ENCODE measurements at regions not wholly inside any gene's neighbourhood (a gene's known extent, or its start where the extent isn't known, plus 50 kb on each side); places are given as distances from the start of the nearest gene placed in this dataset.
"Not testable (repeated sequence)": the region's sequence is repeated elsewhere in the genome, so short reads cannot be mapped to it uniquely, and the experiment has no call there.

DNA sequence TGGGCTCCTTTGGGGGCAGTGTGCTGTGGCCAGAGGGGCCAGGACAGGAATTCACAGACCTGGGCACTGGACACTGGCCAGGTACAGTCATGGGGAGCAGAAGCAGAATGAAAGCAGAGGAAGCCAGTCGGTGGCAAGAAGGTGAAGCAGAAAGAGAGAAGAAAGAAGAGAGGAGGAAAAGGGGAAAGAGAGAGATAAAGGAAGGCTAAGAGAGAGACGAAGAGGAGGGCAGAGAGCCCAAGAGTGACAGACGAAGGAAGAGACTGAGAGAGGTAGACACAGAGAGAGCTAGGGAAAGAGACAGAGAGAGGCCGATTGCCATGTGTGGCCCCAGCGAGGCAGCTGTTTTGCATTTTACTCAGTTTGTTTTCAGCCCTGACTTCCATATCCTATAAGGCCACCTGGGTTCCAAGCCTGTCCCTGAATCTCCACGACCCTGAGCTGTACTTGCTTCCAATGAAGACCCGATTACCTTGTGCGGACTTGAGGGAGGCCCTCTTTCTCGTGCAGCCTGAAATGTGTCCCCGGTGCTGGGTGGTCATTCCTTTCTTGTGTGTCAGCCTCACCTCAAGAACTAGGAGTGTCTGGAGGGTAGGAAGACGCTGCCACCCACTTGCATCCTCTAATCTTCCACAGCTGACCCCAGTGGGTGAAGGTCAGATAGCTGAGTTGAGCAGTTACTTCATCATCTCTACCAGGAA, 73.9 kb downstream of the LSM3 start:
- DNase-seq (ENCODE audit: low read depth) = no peak

DNA sequence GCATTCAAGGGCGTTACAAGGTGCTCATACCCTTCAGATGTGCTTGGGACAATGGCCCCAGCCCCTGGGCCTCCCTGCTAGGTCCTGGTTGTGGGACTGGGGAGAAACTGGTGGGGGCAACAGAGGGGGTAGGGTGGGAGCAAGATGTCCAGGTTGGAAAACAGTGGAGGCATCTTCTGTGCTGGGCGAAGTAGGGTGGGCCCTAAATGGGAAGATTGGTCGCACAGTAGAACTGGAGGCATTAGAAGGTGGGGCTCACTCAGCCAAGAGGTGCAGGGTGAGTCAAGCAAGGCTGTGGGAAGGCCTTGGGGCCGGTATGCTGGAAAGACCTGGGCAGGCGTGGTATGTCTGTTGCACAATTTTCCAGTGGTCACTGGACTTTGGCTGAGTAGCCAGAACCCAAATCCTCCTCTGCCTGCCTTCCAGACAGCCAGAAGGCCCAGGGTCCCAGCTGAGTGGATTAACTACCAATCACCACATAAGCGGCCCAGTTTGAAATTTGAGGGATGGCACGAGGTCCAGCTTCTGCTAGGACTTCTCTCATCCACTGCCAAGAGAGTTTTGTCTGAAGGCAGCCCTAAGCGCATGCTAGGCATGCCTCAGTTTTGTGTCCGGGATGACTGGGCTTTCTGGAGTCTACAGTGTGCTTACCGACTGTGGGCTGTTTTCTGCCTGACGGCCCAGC, 74.5 kb downstream of the LSM3 start:
- no peak for DNase-seq (ENCODE audit: low read depth)

DNA sequence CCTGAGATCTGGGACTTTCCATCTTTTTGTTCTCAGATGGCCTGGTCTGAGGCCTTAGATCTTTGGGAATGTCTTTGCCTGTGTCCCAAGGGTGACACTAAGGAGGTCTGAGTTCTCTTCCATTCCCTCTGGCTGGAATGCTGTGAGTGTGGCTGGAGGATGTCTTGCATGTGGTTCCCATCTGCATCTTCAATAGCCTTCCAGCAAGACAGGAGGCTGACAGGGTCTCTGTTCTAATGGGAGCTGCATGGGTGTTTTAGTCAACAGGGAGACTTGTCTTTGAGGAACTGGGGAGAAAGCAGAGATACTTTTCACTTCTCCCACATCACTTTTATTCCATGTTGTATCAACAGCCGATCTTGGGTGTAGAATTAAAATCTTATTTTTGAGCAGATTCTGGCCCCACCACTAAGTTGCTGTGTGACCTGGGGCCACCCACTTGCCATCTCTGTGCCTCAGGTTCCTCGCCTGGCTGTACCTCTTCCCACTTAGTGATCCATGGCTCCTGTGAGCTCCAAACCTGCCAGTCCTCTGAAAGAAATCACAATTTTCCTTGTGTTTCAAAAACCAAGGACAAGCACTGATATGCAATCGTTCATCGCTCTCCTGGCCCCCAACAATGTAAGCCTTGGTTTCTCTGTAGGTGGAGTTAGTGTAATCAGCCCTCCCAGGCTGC, 75.2 kb downstream of the LSM3 start:
- no peak for DNase-seq (ENCODE audit: low read depth)

DNA sequence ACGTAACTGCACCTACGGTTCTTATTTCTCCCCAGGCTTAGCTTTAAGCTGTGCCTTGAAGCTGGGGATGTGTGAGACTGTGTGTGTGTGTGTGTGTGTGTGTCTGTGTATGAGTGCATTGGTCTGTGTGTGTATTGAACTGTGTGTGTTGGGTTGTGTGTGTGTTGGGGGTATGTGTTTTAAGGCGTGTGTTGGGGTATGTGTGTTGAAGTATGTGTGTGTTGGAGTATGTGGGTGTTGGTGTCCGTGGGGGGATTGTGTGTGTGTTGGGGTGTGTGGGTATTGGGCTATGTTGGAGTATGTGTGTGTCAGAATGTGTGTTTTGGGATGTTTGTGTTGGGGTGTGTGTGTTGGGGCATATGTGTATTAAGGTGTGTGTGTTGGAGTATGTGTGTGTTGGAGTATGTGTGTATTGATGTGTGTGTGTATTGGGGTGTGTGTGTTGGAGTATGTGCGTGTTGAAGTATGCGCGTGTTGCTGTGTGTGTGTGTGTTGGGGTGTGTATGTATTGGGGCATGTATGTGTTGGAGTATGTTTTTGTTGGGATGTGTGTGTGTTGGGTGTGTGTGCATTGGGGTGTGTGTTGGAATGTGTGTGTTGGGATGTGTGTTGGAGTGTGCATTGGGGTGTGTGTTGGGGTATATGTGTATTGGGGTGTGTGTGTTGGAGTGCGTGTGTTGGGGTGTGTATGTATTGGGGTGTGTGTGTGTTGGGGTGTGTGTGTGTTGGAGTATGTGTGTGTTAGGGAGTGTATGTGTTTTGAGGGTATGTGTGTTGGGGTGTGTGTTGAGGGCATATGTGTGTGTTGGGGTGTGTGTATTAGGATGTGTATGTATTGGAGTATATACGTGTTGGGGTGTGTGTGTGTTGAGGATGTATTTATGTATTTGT, 76.4 kb downstream of the LSM3 start:
- no peak for DNase-seq (ENCODE audit: low read depth)

DNA sequence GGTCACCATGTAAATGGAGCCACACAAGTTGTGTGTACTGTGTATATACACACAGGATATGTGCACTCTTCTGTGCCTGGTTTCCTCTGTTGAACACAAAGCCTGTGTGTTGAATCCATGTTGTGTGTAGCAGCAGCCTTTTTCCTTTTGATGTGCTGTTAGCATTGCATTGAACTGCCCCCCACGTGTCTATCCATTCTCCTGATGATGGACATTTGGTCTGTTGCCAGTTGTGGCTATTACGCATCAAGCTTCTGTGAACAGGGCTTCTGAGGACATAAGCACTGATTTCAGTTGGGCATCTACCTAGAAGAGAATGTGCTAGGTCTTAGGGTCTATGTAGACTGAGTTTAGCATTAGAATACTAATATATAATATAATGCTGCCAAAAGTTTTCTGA, 77.4 kb downstream of the LSM3 start:
- no peak for DNase-seq (ENCODE audit: low read depth)

DNA sequence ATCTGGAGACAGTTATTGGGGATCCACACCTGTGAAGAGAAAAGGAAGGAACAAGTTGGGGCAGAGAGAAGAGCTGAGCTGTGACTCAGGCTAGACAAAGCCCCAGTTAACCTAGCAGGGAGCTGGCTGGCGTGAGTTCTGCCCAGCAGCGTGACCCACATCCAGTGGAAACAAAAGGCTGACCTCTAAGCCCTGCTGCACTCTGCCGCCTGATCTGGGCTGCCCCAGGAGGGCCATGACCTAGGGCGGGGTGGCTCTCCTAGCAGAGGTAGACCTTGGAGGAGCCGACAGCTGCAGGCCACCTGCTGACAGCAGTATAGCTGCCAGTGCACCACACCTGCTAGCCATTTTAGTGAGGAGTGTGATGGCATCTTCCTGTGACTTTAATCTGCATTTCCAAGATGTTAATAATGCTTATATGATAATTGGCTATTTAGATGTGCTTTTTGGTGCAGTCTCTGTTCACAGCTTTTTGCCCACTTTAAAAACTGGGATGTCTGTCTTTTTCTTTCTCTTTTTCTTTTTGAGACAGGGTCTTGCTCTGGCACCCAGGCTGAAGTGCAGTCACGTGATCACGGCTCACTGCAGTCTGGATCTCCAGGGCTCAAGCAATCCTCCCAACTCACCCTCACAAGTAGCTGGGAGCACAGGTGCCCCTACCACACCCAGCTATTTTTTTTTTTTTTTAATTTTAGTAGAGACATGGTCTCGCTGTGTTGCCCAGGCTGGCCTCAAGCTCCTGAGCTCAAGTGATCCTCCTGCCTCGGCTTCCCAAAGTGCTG, 78.1 kb downstream of the LSM3 start:
- no peak for DNase-seq (ENCODE audit: low read depth)

DNA sequence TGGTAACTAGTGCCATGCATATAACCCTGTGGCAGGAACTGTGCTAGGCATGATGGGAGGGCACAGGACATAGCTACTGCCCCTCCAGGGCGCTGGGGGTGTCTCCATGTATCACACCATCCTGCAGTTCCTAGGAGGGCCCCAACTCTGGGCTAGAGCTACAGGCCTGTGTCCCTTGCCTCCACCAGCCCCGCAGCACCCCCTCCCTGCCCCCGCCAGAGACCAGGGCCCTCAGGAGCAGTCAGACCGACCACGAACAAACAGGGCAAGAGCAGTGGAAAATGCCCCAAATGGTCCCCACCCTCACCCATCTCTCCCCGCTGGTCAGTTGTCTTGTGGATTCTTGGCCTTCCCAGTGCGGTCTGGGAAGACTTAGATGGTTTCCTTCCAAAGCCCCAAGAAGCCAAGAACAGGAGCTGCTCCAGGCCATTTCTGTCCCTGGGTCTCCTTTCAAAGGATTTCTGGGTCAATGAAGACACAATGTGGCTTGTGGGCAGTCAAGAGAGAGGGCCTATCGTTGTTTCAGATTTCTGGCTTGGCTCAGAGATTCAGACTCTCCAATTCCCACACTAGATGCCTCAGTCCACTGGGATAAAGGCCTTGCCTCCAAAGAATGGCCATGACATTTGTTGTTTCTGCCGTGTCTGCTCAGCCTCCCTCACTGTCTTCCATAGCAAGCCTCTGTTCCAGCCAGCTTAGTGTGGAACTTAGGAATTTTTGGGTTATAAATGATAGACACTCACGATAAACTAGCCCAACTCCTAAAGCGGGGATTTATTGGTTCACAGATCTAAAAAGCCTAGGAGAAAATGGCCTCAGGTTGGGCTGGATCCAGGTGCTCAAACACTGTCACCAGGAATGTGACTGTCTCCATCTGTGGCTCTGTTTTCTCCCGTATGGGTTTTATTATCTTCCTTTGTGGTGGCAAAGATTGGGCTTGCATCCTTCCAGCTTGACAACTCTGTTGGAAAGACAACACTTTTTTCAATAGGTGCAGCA, 80.6 kb downstream of the LSM3 start:
- peak; percentile 27 for DNase-seq (ENCODE audit: low read depth)

DNA sequence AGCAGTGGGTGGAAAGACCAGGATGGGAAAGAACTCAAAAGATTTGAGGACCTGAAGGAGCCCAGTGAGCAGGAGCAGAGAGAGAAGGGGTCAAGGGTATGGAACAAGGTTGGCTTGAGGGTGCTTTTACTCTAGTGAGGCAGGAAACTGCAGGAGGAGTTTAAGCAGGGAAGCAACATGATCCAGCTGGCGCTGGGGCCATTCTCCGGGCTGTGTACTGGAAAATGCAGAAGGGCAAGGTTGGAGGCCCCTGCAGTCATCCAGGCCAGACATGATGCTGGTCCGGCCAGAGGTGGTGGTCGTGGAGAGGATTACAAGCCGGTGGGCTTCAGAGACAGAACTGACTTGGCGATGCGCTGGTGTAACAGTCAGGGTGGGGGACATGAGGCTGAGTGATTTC, 81.8 kb downstream of the LSM3 start:
- DNase-seq (ENCODE audit: low read depth) = no peak

DNA sequence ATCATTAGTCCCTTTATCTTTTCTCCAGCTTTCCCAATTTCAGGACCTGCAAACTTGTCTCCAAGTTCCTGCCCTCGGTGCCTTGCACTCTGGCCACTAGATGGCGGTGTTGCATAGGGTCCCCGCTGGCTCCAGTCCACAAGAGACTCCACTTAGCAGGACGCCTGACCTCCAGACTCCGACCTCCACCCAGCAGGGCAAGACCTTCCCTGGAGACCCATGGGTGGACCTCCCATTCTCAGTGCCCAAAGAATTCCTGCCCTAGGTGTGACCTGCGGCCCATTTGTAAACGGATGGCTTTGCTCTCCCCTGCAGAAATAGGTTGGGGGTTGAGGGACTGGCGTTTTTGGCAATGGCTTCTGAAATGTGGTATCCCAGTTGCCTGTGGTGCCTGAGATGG, 82.6 kb downstream of the LSM3 start:
- DNase-seq (ENCODE audit: low read depth) = peak; percentile 63

DNA sequence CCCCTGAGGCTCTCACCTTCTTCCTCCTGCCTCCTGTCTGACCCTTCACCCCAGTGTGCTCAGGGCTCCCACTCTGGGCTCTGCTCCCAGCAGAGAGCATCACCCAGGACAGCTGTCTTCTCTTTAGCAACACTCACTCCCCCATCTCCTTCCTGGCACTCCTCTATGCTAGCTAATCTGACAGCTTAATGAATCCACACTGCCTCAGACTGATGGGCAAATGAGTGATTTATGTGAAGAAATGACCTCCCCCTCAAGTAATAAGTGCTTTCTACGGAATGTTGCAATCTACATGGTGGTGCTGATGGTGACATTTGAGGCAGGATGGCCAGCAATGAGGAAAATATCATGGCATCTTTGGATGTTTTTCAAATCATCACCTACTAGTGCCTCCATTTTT, 83.6 kb downstream of the LSM3 start:
- DNase-seq (ENCODE audit: low read depth) = no peak

DNA sequence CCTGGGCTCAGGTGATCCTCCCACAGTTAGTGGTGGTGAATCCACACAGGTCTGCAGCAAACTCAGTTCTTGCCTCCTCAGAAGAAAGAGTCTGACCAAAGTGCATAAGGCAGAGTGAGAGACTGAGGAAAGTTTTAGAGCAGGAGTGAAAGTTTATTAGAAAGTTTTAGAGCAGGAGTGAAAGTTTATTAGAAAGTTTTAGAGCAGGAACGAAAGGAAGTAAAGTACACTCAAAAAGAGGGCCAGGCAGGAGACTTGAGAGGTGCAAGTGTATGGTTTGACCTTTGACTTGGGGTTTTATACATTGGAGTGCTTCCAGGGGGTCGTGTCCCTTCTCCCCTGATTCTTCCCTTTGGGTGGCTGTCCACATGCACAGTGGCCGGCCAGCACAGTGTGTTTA, 84.2 kb downstream of the LSM3 start:
- no peak for DNase-seq (ENCODE audit: low read depth)

DNA sequence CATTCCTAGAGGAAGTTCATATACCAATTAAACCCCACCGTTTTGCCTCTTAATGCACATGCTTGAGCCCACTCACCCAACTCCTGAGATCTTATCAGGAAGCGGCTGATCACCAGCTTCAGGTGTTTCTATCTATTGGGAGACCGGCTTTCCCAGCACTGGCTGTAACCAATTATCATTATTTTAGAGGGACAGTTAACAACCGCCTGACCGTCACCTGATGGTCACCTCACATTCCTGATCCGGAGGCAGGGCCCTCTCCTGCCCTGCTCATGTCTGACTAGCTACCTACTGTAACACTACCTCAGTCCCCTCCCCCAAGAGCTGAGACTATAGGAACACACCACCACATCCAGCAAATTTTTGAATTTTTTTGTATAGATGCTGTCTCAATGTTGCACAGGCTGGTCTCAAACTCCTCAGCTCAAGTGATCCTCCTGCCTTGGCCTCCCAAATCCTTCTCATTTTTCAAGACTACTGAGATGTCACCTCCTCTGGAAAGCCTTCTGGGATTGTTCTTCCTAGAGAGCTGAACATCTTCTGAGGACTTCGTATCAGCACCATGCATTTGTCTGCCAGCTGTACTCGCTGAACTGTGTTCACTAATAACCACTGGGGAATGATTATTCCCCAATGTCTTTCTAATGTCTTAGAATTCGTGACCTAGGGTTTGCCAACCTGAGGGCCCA, 84.8 kb downstream of the LSM3 start:
- no peak for DNase-seq (ENCODE audit: low read depth)

DNA sequence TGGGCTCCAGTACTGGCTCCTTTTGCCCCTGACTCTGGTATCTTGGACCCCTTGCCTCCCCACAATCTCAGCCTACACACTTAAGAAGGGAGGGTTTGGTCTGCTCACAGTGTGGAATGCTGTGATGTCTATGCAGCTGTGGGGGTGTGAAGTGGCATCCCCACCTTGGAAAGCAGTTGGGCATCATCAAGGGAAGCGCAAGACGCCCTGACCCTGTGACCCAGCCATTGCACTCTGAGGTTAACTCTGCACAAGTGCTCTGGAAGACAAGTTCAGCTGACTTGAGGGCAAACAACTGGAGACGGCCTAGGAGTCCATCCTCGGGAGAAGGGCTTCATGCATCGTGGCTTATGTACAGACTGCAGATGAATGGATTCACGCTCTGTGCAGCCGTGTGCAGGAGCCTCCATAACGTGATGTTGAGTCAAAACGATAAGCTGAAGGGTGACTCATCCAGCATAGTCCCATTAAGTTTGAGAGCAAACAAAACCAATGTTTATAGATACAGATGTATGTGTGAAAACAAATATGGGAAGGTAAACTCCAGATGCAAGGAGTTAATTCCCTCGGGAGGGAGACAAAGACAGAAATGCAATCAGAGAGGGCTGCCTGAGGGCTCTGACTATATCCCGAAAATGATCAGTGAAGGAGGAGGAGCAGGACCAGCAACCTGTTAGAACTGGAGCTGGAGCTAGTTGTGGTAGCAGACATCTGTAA, 86.8 kb downstream of the LSM3 start:
- no peak for DNase-seq (ENCODE audit: low read depth)

DNA sequence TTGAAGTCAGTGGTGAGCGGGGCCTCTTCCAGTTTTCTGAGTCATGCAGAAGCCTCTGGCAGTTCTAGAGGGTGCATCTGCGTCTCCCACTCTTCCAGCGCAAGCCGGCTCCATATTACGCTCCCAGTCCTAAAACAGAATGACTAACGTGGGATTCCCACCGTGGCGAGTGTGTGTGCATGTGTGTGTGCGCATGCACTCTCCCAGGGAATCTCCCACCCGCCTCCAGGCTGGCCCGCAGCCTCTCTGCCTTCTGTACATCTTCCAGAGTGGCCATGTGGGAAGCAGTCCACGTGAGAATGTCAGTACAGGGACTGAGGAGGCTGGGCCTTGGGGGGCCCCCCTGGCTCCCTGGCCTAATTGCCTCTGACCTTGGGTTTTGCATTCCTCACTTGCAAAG, 87.7 kb downstream of the LSM3 start:
- DNase-seq (ENCODE audit: low read depth) = peak; percentile 31

DNA sequence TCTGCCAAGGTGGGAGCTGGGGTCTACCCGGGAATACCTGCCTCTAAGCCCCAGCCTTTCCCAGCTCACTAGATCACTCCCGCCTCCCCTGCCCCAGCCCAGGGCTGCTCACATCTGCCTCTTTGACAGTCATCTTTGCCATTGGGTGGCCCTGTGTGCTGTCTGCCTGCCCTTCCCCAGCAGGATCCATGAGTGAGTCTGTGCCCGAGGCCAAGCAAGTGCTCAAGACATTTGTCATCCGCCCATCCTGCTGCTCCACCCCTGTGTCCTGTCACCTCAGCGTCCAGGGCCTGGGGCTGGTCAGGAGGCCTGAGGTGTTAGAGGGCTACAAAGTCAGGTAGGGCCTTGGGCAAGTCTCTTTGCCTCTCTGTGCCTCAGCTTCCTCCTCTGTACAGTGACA, 89.4 kb downstream of the LSM3 start:
- DNase-seq (ENCODE audit: low read depth) = no peak

DNA sequence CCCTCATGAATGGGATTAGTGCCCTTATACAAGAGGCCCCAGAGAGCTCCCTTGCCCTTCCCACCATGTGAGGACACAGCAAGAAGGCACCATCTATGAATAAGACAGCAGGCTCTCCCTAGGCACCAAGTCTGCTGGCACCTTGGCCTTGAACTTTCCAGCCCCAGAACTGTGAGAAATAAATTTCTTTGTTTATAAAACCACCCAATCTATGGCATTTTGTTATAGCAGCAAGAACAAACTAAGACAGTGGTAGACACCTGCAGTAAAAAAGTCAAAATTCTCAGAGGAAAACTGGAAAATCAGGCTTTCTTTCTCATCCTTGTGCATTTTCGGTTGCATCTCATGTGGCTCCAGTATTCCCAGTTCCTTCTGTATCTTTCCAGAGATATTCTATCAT, 90.3 kb downstream of the LSM3 start:
- no peak for DNase-seq (ENCODE audit: low read depth)

DNA sequence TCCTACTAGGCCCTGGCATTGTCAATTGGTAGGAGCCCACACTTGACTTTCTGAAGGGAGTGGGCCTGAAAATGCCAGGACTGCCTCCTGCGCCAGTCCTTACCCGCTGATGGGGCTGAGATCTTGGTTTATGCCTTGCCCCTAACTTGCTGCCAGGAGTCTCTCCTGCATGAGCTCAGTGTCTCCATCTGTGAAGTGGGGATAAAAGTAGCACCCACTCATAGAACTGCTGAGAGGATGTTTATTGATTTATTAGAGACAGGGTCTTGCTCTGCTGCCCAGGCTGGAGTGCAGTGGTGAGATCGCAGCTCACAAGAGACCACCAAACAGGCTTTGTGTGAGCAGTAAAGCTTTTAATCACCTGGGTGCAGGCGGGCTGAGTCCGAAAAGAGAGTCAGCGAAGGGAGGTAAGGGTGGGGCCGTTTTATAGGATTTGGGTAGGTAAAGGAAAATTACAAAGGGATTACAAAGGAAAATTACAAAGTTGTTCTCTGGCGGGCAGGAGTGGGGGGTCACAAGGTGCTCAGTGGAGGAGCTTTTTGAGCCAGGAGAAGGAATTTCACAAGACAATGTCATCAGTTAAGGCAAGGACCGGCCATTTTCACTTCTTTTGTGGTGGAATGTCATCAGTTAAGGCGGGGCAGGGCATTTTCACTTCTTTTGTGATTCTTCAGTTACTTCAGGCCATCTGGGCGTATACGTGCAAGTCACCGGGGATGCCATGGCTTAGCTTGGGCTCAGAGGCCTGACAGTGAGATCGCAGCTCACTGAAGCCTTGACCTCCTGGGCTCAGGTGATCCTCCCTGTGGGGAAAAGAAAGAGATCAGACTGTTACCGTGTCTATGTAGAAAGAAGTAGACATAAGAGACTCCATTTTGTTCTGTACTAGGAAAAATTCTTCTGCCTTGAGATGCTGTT, 93.7 kb downstream of the LSM3 start:
- not testable (repeated sequence) for DNase-seq (ENCODE audit: low read depth)

Measured in fibroblast of gingiva (primary cell).